ENCODE measurements at regions not wholly inside any gene's neighbourhood (a gene's known extent, or its start where the extent isn't known, plus 50 kb on each side); places are given as distances from the start of the nearest gene placed in this dataset.

- TF ChIP-seq CTCF (IDR thresholded peaks at IDR 0.05; ENCODE audit: borderline replicate concordance, extremely low read depth, low read length, poor library complexity, severe bottlenecking) = no peak
- no peak for TF ChIP-seq EZH2 (IDR thresholded peaks at IDR 0.05; ENCODE audit: borderline replicate concordance, low read depth, low read length, severe bottlenecking)
These were observed 63.0 kb upstream of the MPP7 start for GRCh38 chr10:28365840-28366239.

Data from DND-41 (cell line).